ENCODE measurements at regions not wholly inside any gene's neighbourhood (a gene's known extent, or its start where the extent isn't known, plus 50 kb on each side); places are given as distances from the start of the nearest gene placed in this dataset.
"Not testable (repeated sequence)": the region's sequence is repeated elsewhere in the genome, so short reads cannot be mapped to it uniquely, and the experiment has no call there.

DNA sequence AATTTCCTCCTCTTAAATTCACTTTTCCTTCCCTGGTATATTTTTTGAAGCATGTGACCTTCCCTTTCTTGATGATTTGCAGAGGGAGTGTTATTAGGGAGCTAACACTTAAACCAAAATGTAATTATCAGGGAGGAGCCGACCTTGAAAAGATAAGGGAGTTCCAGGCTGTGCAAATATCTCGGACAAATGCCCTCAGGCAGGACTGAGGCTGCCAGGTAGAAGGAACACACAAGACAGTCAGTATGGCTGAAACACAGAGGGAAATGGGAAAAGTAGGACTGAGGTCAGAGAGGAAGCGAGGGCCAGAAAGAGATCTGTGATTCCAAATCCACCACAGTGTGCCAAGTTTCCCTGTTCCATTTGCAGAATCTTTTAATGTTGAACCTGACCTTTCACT, 221.0 kb downstream of the CNTN3 start:
- CTCF ChIA-PET: interaction anchor here (1.0 to 1.7 kb wide), 2 partner anchors 8 to 16 kb away, joined by 3 to 5 read pairs; no protein-coding TSS in a partner anchor
- H3K4me3 ChIP-seq (ENCODE audit: low read depth, low read length): no peak overlapping the region
- TF ChIP-seq, protein P1, sequence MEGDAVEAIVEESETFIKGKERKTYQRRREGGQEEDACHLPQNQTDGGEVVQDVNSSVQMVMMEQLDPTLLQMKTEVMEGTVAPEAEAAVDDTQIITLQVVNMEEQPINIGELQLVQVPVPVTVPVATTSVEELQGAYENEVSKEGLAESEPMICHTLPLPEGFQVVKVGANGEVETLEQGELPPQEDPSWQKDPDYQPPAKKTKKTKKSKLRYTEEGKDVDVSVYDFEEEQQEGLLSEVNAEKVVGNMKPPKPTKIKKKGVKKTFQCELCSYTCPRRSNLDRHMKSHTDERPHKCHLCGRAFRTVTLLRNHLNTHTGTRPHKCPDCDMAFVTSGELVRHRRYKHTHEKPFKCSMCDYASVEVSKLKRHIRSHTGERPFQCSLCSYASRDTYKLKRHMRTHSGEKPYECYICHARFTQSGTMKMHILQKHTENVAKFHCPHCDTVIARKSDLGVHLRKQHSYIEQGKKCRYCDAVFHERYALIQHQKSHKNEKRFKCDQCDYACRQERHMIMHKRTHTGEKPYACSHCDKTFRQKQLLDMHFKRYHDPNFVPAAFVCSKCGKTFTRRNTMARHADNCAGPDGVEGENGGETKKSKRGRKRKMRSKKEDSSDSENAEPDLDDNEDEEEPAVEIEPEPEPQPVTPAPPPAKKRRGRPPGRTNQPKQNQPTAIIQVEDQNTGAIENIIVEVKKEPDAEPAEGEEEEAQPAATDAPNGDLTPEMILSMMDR (IDR thresholded peaks at IDR 0.05; ENCODE audit: insufficient read depth, low read length, missing control alignments): no peak
- no peak for DNase-seq (ENCODE audit: low read depth, low spot score)
- POLR2A ChIA-PET: no interaction called here

DNA sequence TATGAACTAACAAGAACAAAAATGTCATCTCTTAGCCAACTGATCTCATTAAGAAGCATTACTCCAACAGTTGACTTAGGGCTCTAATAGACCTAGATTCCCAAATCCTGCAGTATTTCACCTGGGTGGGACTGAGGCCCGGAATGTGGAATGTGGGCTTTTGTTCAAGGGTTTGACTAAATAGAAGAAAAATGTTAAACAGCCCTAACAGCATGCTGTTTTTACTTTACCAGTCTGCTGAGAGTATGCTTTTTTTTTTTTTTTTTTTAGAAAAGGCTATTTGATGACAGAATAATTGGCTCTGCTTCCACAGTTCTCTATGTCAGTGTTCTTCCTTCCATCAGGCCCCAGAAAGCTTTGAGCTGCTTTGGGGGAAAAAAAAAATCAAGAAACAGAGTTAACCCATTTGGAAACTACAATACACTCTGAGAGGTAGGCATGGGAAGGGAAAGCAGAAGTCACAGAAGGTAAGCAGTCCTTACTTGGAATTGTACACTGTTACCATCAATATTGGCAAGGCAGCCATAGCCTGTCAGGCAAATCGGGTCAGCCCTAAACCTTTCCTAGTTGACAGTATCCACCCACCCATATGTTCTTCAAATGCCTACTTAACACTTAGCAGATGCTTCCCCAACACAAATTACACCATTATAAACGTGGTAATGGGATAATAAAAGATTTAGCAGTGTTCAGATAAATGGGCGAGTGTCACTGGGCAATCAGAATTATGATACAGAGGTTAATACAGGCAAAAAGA, 224.2 kb downstream of the CNTN3 start:
- ChIA-PET CTCF (no interaction called here), POLR2A (no interaction called here)
- no peak overlapping the region for H3K4me3 ChIP-seq (ENCODE audit: low read depth, low read length)
- DNase-seq (ENCODE audit: low read depth, low spot score): no peak
- TF ChIP-seq, protein P1 (IDR thresholded peaks at IDR 0.05; ENCODE audit: insufficient read depth, low read length, missing control alignments): no peak

DNA sequence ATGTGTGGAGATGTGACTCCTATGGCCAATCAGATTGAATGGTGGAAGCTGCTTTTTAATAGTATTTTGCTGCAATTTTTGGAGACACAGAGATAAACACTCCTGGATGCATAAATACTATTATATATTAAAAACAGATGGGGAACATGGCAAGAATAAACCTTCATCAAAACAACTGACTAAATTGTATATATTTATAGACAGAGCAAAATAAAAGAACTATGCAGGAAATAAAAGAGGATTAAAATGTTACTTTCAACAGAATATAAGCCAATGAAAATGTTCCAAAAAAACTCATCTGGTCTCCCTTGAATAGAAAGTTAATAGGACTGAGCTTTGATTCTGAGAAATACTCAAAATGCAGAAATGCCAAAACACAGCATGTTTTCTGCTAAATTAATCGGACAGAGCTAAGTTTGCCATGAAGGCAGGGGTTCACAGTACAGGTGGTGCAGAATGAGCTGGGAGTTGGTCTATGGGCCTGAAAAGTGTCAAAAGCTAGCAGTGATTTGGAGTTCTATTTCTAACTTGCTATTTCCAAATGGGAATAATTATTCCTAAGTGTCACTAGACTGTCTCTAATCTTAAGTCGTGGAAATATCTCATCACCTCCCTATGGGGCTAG, 227.2 kb downstream of the CNTN3 start:
- TF ChIP-seq, protein P1 (IDR thresholded peaks at IDR 0.05; ENCODE audit: insufficient read depth, low read length, missing control alignments): no peak
- ChIA-PET POLR2A (no interaction called here), CTCF (interaction anchor here (1.3 to 3.1 kb wide), 2 partner anchors 9 to 11 kb away, joined by 3 to 16 read pairs; no protein-coding TSS in a partner anchor)
- H3K4me3 ChIP-seq (ENCODE audit: low read depth, low read length): no peak overlapping the region
- DNase-seq (ENCODE audit: low read depth, low spot score): no peak

DNA sequence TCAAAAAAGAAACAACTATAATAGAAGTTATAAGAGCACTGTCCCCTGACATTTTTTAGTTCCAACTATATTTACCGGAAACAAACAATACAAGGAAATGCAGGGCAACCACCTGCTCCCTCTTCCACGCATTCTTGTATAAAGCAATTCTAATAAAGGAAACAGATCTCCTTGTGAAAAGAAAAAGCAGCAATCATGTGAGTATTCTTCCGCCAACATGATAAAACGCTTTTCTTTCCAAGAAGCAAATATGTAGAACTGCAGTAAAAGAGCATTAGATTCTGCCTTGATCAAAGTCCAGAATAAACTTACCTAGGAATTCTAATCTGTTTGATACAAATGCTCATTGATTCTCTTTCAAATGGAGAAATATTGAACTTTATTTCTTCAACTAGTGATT, 230.3 kb downstream of the CNTN3 start:
- CTCF ChIA-PET: no interaction called here
- TF ChIP-seq, protein P1 (IDR thresholded peaks at IDR 0.05; ENCODE audit: insufficient read depth, low read length, missing control alignments): no peak
- no peak overlapping the region for H3K4me3 ChIP-seq (ENCODE audit: low read depth, low read length)
- POLR2A ChIA-PET: no interaction called here
- DNase-seq (ENCODE audit: low read depth, low spot score): no peak

DNA sequence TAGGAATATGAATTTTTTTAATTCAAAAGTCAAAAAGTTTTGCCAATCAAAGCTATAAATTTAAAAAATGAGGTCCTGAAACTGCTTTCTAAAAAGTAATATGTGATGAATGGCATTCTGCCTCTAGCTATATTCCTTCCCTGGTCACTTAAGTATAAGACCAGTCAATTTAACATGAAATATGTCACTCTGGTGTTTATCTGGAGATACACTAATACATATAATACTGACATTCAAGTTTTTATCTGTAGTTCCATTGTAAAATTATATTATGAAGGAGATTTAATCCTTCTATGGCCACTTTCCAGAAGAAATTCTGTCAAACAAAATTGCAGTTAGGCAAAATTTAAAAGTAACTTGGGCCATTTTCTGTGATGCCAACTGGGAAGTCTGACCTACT, 236.8 kb downstream of the CNTN3 start:
- CTCF ChIA-PET: interaction anchor here (0.6 to 2.5 kb wide), 14 partner anchors 9 to 623 kb away, joined by 3 to 18 read pairs (median 3); no protein-coding TSS in a partner anchor
- DNase-seq (ENCODE audit: low read depth, low spot score): no peak
- POLR2A ChIA-PET: no interaction called here
- no peak overlapping the region for H3K4me3 ChIP-seq (ENCODE audit: low read depth, low read length)
- TF ChIP-seq, protein P1 (IDR thresholded peaks at IDR 0.05; ENCODE audit: insufficient read depth, low read length, missing control alignments): no peak

DNA sequence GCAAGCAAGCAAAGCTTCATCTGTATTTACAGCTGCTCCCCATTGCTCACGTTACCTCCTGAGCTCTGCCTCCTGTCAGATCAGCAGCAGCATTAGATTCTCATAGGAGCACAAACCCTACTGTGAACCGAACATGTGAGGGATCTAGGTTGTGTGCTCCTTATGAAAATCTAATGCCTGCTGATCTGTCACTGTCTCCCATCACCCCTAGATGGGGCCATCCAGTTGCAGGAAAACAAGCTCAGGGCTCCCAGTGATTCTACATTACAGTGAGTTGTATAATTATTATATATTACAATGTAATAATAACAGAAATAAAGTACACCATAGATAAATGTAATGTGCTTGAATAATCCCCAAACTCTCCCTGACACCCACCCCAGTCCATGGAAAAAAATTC, 238.1 kb downstream of the CNTN3 start:
- H3K4me3 ChIP-seq (ENCODE audit: low read depth, low read length); DNase-seq (ENCODE audit: low read depth, low spot score); POLR2A ChIA-PET: not testable (repeated sequence)
- TF ChIP-seq, protein P1 (IDR thresholded peaks at IDR 0.05; ENCODE audit: insufficient read depth, low read length, missing control alignments): peak; percentile 41
- CTCF ChIA-PET: interaction anchor here (0.8 to 2.5 kb wide), 12 partner anchors 8 to 507 kb away, joined by 3 to 18 read pairs (median 5); no protein-coding TSS in a partner anchor
